Body of pancreas (tissue), 4 donors: ENCODE measurements at regions not wholly inside any gene's neighbourhood (a gene's known extent, or its start where the extent isn't known, plus 50 kb on each side); places are given as distances from the start of the nearest gene placed in this dataset.
A peak's percentile ranks its signal among the peaks of the same experiment; 100 is the strongest.

Source experiments
- ATAC-seq: fragments of 150-250 bp; one replicate; pipeline ENCODE4 v1.9.1; 2016
- DNase-seq, 4 donors: peaks; one replicate each; pipeline ENCODE4 v3.0.0-alpha.2; 2019
- H3K27ac ChIP-seq, 4 donors: fragments of 200-600 bp; sonication (generic); 1 replicate in 3 of 4; 2 replicates in 1 of 4; pipeline versions ENCODE4 v1.5.1 to v1.6.1; 2016 to 2019; ENCODE audit warnings: mild to moderate bottlenecking in 1 of 4, mixed read lengths in 1 of 4, moderate library complexity in 1 of 4
- H3K27me3 ChIP-seq, 2 donors: fragments of 200-600 bp; sonication (generic); one replicate each; pipeline ENCODE4 v1.6.0; 2016; ENCODE audit warnings: mild to moderate bottlenecking in 1 of 2
- H3K36me3 ChIP-seq, 2 donors: fragments of 200-600 bp; sonication (generic); replicated peaks in 1 of 2; 2 replicates each; pipeline ENCODE4 v1.5.1; 2016; ENCODE audit warnings: low read depth in 2 of 2; ENCODE audit not compliant: insufficient read depth in 1 of 2
- H3K4me1 ChIP-seq: fragments of 200-600 bp; sonication (generic); one replicate; pipeline ENCODE4 v1.6.0; 2016
- H3K4me3 ChIP-seq, 2 donors: fragments of 200-600 bp; sonication (generic); 1 replicate in 1 of 2; 2 replicates in 1 of 2; pipeline ENCODE4 v1.5.1; 2016 to 2019
- H3K9me3 ChIP-seq, 3 donors: fragments of 200-600 bp; sonication (generic); 1 replicate in 2 of 3; 2 replicates in 1 of 3; pipeline ENCODE4 v1.5.1; 2016
- POLR2A ChIP-seq, 3 donors: fragments of 450-650 bp; IDR thresholded peaks; one replicate each; pipeline ENCODE4 v1.6.1; 2016; ENCODE audit warnings: antibody characterized with exemption in 3 of 3, mild to moderate bottlenecking in 2 of 3
- WGBS, 2 donors: methylation state at CpG; one replicate each; pipeline ENCODE4 v1.1.5; 2017; 5-methylcytosine and 5-hydroxymethylcytosine counted together
- intact Hi-C: fragments of 100-400 bp; cut with DNase I; formaldehyde crosslinking; loops from one replicate; pipeline ENCODE4 v1.15.1; 2023
- TF ChIP-seq, protein P1 (sequence below), 7 experiments: fragments of 450-650 bp in 4 of 7; fragments of 200-600 bp in 3 of 7; sonication (generic) in 3 of 7; IDR thresholded peaks; one replicate each; pipeline ENCODE4 v1.5.1; 2016 to 2019; ENCODE audit warnings: antibody characterized with exemption in 7 of 7

DNA sequence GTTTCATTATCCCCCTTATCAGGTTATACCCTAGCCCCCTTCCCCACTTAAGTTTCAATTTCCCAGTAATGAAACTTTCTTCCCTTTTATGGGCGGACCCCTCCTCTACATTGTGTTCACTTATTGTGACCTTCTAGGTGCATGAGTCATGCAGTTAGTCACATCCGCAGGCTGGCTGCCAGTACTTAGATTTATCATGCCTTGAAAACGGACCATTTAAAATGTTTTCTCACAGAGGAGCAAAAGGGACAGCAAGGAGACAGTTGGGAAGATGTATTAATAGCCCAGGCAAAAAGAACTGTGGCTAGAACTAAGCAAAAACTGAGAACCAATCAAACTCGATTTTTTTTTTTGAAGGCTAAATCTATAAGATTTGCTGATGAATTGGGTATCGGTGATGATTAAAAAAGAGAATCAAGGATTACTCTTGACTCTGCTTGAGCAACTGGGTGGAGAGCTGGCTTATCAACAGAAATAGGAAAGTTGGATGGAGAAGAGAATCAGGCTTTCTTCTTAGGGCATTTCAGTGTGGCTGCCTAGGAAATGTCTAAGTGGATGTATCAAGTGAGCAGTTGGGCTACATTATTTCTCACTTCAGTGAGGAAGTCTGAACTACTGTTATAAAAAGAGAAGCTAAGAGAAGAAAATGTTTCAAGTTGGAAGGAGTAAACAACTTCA, 615.0 kb downstream of the HINT1 start:
- intact Hi-C loops: no loop called here
- H3K4me1 ChIP-seq: no peaks in the 10 kb centered on the region
- H3K27me3 ChIP-seq: no peaks in the 10 kb centered on the region
- no peak overlapping the region for H3K27ac ChIP-seq
- peak in 2 of 4 donors; percentile 7 to 26 for DNase-seq
- WGBS, 2 donors: 57 to 62% methylated on average over 5 of the region's 5 CpGs
- H3K9me3 ChIP-seq: no peaks in the 10 kb centered on the region
- TF ChIP-seq, protein P1, sequence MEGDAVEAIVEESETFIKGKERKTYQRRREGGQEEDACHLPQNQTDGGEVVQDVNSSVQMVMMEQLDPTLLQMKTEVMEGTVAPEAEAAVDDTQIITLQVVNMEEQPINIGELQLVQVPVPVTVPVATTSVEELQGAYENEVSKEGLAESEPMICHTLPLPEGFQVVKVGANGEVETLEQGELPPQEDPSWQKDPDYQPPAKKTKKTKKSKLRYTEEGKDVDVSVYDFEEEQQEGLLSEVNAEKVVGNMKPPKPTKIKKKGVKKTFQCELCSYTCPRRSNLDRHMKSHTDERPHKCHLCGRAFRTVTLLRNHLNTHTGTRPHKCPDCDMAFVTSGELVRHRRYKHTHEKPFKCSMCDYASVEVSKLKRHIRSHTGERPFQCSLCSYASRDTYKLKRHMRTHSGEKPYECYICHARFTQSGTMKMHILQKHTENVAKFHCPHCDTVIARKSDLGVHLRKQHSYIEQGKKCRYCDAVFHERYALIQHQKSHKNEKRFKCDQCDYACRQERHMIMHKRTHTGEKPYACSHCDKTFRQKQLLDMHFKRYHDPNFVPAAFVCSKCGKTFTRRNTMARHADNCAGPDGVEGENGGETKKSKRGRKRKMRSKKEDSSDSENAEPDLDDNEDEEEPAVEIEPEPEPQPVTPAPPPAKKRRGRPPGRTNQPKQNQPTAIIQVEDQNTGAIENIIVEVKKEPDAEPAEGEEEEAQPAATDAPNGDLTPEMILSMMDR (IDR thresholded peaks at IDR 0.05): no peak
- no peak for TF ChIP-seq POLR2A (IDR thresholded peaks at IDR 0.05)
- no peak overlapping the region for H3K4me3 ChIP-seq
- ATAC-seq: no peak
- H3K36me3 ChIP-seq: no peaks in the 10 kb centered on the region

DNA sequence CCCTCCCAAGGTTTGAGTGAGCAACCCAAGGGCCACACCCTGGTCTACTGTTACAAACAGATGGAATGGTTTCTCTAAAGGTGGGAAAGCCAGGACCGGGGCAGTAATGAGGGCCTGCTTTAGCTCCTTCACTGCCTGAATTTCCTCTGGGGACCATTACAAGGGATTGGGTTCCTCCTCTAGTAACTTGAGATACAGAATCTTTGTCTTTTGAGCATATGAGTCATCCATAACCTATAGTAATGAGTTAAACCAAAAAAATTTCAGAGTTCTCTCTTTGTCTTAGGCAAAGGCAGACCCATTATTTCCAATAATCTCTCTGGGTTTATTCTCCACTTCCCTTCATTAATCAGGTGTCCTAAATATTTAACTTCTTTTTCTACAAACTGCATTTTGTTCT, 618.8 kb downstream of the HINT1 start:
- no peaks in the 10 kb centered on the region for H3K9me3 ChIP-seq
- ATAC-seq: no peak
- no peaks in the 10 kb centered on the region for H3K36me3 ChIP-seq
- H3K27me3 ChIP-seq: no peaks in the 10 kb centered on the region
- H3K27ac ChIP-seq: no peak overlapping the region
- TF ChIP-seq POLR2A (IDR thresholded peaks at IDR 0.05): no peak
- TF ChIP-seq, protein P1 (IDR thresholded peaks at IDR 0.05): no peak
- H3K4me3 ChIP-seq: no peak overlapping the region
- intact Hi-C loops: no loop called here
- H3K4me1 ChIP-seq: no peaks in the 10 kb centered on the region
- WGBS, 2 donors: 60 to 73% methylated on average over 1 of the region's 1 CpG
- DNase-seq: no peak

DNA sequence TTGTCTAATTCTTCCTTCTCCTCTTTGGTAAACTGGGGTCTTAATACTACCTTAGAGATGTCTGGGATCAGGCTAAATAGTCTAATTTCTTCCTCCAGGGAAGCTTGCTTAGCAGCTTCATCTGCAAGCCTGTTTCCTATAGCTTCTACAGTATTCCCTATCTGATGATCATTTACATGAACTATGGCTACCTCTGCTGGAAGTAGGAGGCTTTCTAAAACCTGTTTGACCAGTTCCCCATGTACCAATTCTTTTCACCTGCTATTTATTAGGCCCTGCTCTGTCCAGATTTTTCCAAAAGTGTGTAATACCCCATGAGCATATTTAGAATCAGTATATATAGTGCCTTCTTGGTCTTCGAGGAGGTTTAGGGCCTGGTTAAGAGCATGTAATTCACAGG, 619.8 kb downstream of the HINT1 start:
- TF ChIP-seq POLR2A (IDR thresholded peaks at IDR 0.05): no peak
- TF ChIP-seq, protein P1 (IDR thresholded peaks at IDR 0.05): peak in 4 of 7 experiments; percentile 4 to 28 (median 15)
- no peaks in the 10 kb centered on the region for H3K9me3 ChIP-seq
- intact Hi-C loops: no loop called here
- WGBS, 2 donors: 47 to 56% methylated on average over 1 of the region's 1 CpG
- H3K27me3 ChIP-seq: no peaks in the 10 kb centered on the region
- H3K4me3 ChIP-seq: no peak overlapping the region
- ATAC-seq: no peak
- no peak for DNase-seq
- no peaks in the 10 kb centered on the region for H3K4me1 ChIP-seq
- no peak overlapping the region for H3K27ac ChIP-seq
- H3K36me3 ChIP-seq: no peaks in the 10 kb centered on the region

DNA sequence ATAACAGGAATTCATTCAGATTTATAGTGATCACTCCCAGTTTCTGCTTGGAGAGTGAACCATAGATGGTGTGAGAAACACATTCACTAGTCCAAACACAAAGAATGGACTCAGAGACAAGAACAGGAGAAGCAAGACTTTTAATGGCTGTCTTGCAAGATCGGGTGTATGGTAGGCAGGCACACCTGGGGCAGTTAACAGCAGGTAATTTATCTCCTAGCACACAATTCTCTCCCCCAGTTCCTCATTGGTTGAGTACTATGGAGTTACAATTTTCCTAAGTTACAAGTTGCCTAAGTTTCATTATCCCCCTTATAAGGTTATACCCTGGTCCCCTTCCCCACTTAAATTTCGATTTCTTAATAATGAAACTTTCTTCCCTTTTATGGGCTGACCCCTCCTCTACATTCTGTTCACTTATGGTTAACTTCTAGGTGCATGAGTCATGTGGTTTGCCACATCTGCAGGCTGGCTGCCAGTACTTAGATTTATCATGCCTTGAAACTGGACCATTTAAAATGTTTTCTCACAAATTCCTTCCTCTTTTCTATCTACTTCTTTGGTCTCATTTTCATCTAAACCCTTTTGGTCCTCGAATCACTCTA, 623.3 kb downstream of the HINT1 start:
- 19 to 31% methylated on average over 3 of the region's 3 CpGs for WGBS, 2 donors
- DNase-seq (no peak), ATAC-seq (no peak)
- intact Hi-C loops: no loop called here
- Histone ChIP-seq H3K27ac (no peak overlapping the region), H3K4me1 (no peaks in the 10 kb centered on the region), H3K36me3 (no peaks in the 10 kb centered on the region), H3K9me3 (no peaks in the 10 kb centered on the region), H3K4me3 (no peak overlapping the region), H3K27me3 (no peaks in the 10 kb centered on the region)
- TF ChIP-seq POLR2A (IDR thresholded peaks at IDR 0.05): no peak
- TF ChIP-seq, protein P1 (IDR thresholded peaks at IDR 0.05): no peak

DNA sequence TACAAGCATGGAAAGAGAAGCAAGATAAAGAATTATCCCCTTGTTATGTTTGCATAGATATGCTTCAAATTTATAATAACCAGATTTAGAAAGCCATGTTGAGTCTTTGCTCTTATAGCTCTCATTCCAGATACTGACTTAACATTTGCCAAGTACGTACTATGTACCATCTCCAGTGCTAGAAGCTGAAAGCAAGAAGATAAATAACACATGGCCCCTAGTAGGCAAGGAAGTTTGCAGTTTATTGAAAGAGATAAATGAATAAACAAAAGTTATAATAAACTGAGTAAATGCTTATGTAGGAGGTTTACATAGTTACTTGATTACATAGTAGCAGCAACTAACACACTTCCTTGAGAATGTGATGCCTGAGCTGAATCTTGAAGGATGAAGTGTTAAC, 628.4 kb downstream of the HINT1 start:
- no peaks in the 10 kb centered on the region for H3K4me1 ChIP-seq
- intact Hi-C loops: no loop called here
- TF ChIP-seq, protein P1 (IDR thresholded peaks at IDR 0.05): no peak
- no peak for TF ChIP-seq POLR2A (IDR thresholded peaks at IDR 0.05)
- H3K9me3 ChIP-seq: no peaks in the 10 kb centered on the region
- no peak for ATAC-seq
- H3K36me3 ChIP-seq: no peaks in the 10 kb centered on the region
- H3K27ac ChIP-seq: no peak overlapping the region
- no peak overlapping the region for H3K4me3 ChIP-seq
- no peaks in the 10 kb centered on the region for H3K27me3 ChIP-seq
- no peak for DNase-seq
- 78 to 79% methylated on average over 1 of the region's 1 CpG for WGBS, 2 donors
